HG03558 (cell line): ENCODE measurements at regions not wholly inside any gene's neighbourhood (a gene's known extent, or its start where the extent isn't known, plus 50 kb on each side); places are given as distances from the start of the nearest gene placed in this dataset.
"Not testable (repeated sequence)": the region's sequence is repeated elsewhere in the genome, so short reads cannot be mapped to it uniquely, and the experiment has no call there.

Experiments
- ATAC-seq: cut with Tn5 transposase; IDR thresholded peaks from one replicate; pipeline ENCODE4 v1.9.1; 2021; ENCODE audit warnings: moderate number of reproducible peaks; ENCODE audit not compliant: unreplicated experiment; ENCODE audit errors: extremely low read depth

- ATAC-seq = no peak
Measured at GRCh38 chr6:134795001-134795400, 154.9 kb downstream of the ALDH8A1 start.

- ATAC-seq = not testable (repeated sequence)
Measured at GRCh38 chr6:134791243-134791843, 158.6 kb downstream of the ALDH8A1 start.

- no peak for ATAC-seq
Measured at GRCh38 chr6:134787261-134787877, 162.5 kb downstream of the ALDH8A1 start.

GRCh38 chr6:134784336-134784735 is 165.6 kb downstream of the ALDH8A1 start:
- no peak for ATAC-seq

- no peak for ATAC-seq
Measured at GRCh38 chr6:134778431-134778830, 171.5 kb downstream of the ALDH8A1 start.

GRCh38 chr6:134774201-134774638 is 175.7 kb downstream of the ALDH8A1 start:
- ATAC-seq = no peak

GRCh38 chr6:134772671-134773360 is 177.1 kb downstream of the ALDH8A1 start:
- ATAC-seq = no peak

GRCh38 chr6:134768931-134769330 is 181.0 kb downstream of the ALDH8A1 start:
- no peak for ATAC-seq

- no peak for ATAC-seq
Measured at GRCh38 chr6:134766497-134766896, 183.4 kb downstream of the ALDH8A1 start.

GRCh38 chr6:134764741-134765140 is 185.2 kb downstream of the ALDH8A1 start:
- no peak for ATAC-seq

- ATAC-seq = not testable (repeated sequence)
Measured at GRCh38 chr6:134763575-134763974, 186.3 kb downstream of the ALDH8A1 start.

GRCh38 chr6:134758621-134759020 is 191.3 kb downstream of the ALDH8A1 start:
- no peak for ATAC-seq

GRCh38 chr6:134757911-134758361 is 192.0 kb downstream of the ALDH8A1 start:
- ATAC-seq = no peak

- no peak for ATAC-seq
Measured at GRCh38 chr6:134756374-134757025, 193.4 kb downstream of the ALDH8A1 start.

GRCh38 chr6:134754013-134754690 is 195.7 kb downstream of the ALDH8A1 start:
- ATAC-seq = no peak

- ATAC-seq = no peak
Measured at GRCh38 chr6:134753001-134753400, 196.9 kb downstream of the ALDH8A1 start.

GRCh38 chr6:134752445-134752844 is 197.5 kb downstream of the ALDH8A1 start:
- no peak for ATAC-seq

- ATAC-seq = no peak
Measured at GRCh38 chr6:134750669-134751068, 199.2 kb downstream of the ALDH8A1 start.

- ATAC-seq = no peak
Measured at GRCh38 chr6:134748484-134748883, 201.4 kb downstream of the ALDH8A1 start.

GRCh38 chr6:134747197-134747596 is 202.7 kb downstream of the ALDH8A1 start:
- not testable (repeated sequence) for ATAC-seq
